ENCODE measurements at regions not wholly inside any gene's neighbourhood (a gene's known extent, or its start where the extent isn't known, plus 50 kb on each side); places are given as distances from the start of the nearest gene placed in this dataset.

DNA sequence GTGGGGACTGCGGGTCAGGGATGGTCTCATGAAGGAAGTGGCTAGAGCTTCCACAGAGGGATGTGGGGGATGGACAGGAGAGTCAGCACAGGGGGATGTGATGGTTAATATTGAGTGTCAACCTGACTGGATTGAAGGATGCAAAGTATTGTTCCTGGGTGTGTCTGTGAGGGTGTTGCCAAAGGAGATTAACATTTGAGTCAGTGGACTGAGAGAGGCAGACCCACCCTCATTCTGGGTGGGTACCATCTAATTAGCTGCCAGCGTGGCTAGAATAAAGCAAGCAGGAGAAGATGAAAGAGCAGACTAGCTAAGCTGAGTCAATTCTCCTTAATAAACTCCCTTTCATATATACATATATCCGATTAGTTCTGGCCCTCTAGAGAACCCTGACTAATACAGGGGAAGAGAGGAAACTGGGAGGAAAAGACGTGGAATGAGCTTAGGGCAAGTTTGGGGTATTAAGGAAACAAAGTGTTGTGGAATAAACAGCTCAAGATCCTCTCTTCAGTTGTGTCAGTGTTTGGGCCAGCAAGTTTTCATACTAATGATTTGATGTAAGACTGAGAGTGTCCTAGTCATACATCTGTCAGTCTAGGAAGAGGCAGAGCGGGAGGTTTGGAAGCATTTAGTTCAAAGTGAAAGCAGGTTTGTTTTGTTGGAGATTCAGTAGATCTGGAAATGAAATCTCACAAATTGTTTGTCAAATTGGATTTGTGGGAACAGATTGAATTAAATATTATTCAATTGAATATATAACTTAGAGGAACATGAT, 135.2 kb upstream of the NT5C1B start:
- no peaks in the 10 kb centered on the region for H3K27me3 ChIP-seq
- TF ChIP-seq POLR2A (IDR thresholded peaks at IDR 0.05) = no peak
- TF ChIP-seq, protein P1, sequence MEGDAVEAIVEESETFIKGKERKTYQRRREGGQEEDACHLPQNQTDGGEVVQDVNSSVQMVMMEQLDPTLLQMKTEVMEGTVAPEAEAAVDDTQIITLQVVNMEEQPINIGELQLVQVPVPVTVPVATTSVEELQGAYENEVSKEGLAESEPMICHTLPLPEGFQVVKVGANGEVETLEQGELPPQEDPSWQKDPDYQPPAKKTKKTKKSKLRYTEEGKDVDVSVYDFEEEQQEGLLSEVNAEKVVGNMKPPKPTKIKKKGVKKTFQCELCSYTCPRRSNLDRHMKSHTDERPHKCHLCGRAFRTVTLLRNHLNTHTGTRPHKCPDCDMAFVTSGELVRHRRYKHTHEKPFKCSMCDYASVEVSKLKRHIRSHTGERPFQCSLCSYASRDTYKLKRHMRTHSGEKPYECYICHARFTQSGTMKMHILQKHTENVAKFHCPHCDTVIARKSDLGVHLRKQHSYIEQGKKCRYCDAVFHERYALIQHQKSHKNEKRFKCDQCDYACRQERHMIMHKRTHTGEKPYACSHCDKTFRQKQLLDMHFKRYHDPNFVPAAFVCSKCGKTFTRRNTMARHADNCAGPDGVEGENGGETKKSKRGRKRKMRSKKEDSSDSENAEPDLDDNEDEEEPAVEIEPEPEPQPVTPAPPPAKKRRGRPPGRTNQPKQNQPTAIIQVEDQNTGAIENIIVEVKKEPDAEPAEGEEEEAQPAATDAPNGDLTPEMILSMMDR (IDR thresholded peaks at IDR 0.05 in 4 of 5, conservative IDR thresholded peaks at IDR 0.05 in 1 of 5) = no peak
- H3K4me1 ChIP-seq = no peaks in the 10 kb centered on the region
- intact Hi-C loops (cut with DNase I; ENCODE audit: low total_unique reads) = no loop called here
- no peaks in the 10 kb centered on the region for H3K36me3 ChIP-seq
- no peaks in the 10 kb centered on the region for H3K9me3 ChIP-seq
- ATAC-seq (no peak), DNase-seq (no peak)
- no peak overlapping the region for H3K4me3 ChIP-seq
- in situ Hi-C loops (cut with MboI; ENCODE audit: low sequenced_read_pairs in 4 of 4) = no loop called here
- no peak overlapping the region for H3K27ac ChIP-seq

DNA sequence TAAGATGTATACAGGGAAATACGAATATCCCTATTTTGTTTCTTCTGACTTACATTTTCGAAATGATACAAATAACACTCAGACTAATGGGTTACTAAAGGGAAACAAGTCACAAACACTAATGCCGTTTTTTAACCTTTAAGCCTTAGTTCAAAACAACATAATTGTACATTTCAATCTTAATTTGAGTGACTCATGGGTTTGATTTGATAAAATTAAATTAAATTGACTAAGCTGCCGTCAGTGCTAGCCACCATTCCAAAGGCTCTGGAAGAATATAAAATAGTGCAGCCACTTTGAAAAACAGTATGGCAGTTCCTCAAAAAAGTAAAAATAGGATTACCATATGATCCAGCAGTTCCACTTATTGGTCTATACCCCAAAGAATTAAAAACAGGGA, 133.8 kb upstream of the NT5C1B start:
- no peak overlapping the region for H3K4me3 ChIP-seq
- no peak for ATAC-seq
- H3K9me3 ChIP-seq = no peaks in the 10 kb centered on the region
- no peaks in the 10 kb centered on the region for H3K4me1 ChIP-seq
- TF ChIP-seq POLR2A (IDR thresholded peaks at IDR 0.05) = no peak
- TF ChIP-seq, protein P1 (IDR thresholded peaks at IDR 0.05 in 4 of 5, conservative IDR thresholded peaks at IDR 0.05 in 1 of 5) = no peak
- intact Hi-C loops (cut with DNase I; ENCODE audit: low total_unique reads) = no loop called here
- no peak for DNase-seq
- no peaks in the 10 kb centered on the region for H3K27me3 ChIP-seq
- no peak overlapping the region for H3K27ac ChIP-seq
- in situ Hi-C loops (cut with MboI; ENCODE audit: low sequenced_read_pairs in 4 of 4) = no loop called here
- no peaks in the 10 kb centered on the region for H3K36me3 ChIP-seq

DNA sequence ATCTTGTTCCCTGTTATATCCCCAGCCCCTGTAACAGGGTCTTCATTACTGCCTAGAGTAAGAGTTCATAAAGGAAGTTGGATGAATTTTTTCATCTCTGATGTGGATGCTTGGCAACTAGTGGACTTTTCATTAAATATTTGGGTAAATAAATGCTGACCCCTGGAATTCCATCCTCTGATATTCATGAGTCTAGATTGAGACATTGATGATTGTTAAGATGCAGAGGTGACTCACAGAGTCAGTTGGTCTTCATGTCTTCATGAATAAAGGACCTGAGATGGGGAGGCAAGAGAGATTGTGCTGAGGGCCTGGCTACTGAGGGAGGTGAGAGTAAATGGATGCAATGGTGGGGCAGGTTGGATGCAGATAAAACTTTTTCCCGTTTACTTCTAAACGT, 132.7 kb upstream of the NT5C1B start:
- DNase-seq (no peak), ATAC-seq (no peak)
- Histone ChIP-seq H3K27me3 (no peaks in the 10 kb centered on the region), H3K4me1 (no peaks in the 10 kb centered on the region), H3K4me3 (no peak overlapping the region), H3K27ac (no peak overlapping the region), H3K9me3 (no peaks in the 10 kb centered on the region), H3K36me3 (no peaks in the 10 kb centered on the region)
- intact Hi-C loops (cut with DNase I; ENCODE audit: low total_unique reads) = no loop called here
- in situ Hi-C loops (cut with MboI; ENCODE audit: low sequenced_read_pairs in 4 of 4) = no loop called here
- TF ChIP-seq, protein P1 (IDR thresholded peaks at IDR 0.05 in 4 of 5, conservative IDR thresholded peaks at IDR 0.05 in 1 of 5) = no peak
- TF ChIP-seq POLR2A (IDR thresholded peaks at IDR 0.05) = no peak

DNA sequence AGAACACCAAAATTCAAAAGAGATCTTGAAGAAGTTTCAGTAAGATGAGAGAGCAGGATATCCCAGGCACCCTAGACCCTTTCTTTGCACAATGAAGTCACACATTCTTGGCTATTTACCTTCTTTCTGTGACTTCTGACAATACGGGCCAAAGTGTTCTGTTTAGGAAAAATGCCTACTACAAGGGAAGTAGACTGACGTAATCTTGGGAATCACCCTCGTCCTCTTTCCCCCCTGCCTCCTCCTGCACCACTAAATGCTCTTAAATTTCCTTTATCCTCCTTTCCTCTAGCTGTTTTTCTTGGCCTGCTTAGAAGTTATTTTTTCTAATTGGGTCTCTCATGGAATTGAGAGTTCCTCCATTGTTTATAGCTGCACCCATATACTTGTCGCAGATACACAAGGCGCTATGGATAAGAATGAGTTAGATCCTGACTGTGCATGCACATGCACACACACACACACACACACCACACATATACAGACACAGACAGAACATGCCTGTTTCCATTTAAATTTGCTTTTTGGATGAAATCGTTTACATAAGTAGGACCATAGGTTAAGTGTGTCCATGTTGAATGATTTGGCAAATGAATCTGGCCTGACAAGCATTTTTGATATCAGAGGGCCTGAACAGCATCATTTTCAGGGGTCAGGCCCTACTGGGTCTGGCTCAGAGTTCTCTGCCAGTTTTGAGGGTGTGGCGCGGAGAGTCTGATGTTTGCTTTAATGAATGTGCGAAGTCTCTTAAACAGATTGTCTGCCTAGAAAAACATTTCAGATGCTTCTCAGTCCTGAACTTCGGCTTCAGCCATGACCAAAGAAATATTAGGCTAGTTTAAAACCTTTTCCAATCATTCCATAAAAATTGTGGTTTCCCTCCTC, 131.9 kb upstream of the NT5C1B start:
- Histone ChIP-seq H3K27ac (no peak overlapping the region), H3K36me3 (no peaks in the 10 kb centered on the region), H3K27me3 (no peaks in the 10 kb centered on the region), H3K4me1 (no peaks in the 10 kb centered on the region), H3K9me3 (no peaks in the 10 kb centered on the region), H3K4me3 (no peak overlapping the region)
- intact Hi-C loops (cut with DNase I; ENCODE audit: low total_unique reads) = no loop called here
- TF ChIP-seq POLR2A (IDR thresholded peaks at IDR 0.05) = no peak
- TF ChIP-seq, protein P1 (IDR thresholded peaks at IDR 0.05 in 4 of 5, conservative IDR thresholded peaks at IDR 0.05 in 1 of 5) = no peak
- in situ Hi-C loops (cut with MboI; ENCODE audit: low sequenced_read_pairs in 4 of 4) = no loop called here
- ATAC-seq = no peak
- no peak for DNase-seq
